Esophagus muscularis mucosa (tissue), 4 donors: ENCODE measurements at regions not wholly inside any gene's neighbourhood (a gene's known extent, or its start where the extent isn't known, plus 50 kb on each side); places are given as distances from the start of the nearest gene placed in this dataset.

Experiments
- DNase-seq: peaks from one replicate; pipeline ENCODE4 v3.0.0-alpha.2; 2017; ENCODE audit errors: extremely low spot score
- H3K27ac ChIP-seq, 4 donors: fragments of 200-600 bp; sonication (generic); replicated peaks in 1 of 4; 1 replicate in 3 of 4; 2 replicates in 1 of 4; pipeline ENCODE4 v1.5.1; 2016 to 2019; ENCODE audit warnings: mild to moderate bottlenecking in 1 of 4
- H3K27me3 ChIP-seq, 4 donors: fragments of 200-600 bp; sonication (generic); one replicate each; pipeline versions ENCODE4 v1.5.1 to v1.6.0; 2016 to 2019
- H3K36me3 ChIP-seq, 4 donors: fragments of 200-600 bp; sonication (generic); one replicate each; pipeline ENCODE4 v1.5.1; 2016 to 2019
- H3K4me1 ChIP-seq, 4 donors: fragments of 200-600 bp; sonication (generic); one replicate each; pipeline ENCODE4 v1.5.1; 2016 to 2019
- H3K4me3 ChIP-seq, 4 donors: fragments of 200-600 bp; sonication (generic); 1 replicate in 2 of 4; 2 replicates in 2 of 4; pipeline ENCODE4 v1.5.1; 2016 to 2019; ENCODE audit warnings: mild to moderate bottlenecking in 4 of 4, moderate library complexity in 1 of 4
- H3K9me3 ChIP-seq, 4 donors: fragments of 200-600 bp; sonication (generic); 1 replicate in 3 of 4; 2 replicates in 1 of 4; pipeline ENCODE4 v1.5.1; 2016 to 2019
- EP300 ChIP-seq: sonication (generic); formaldehyde crosslinking; IDR thresholded peaks from one replicate; pipeline ENCODE4 v1.6.1; 2017; ENCODE audit warnings: antibody characterized with exemption
- POLR2A ChIP-seq: fragments of 450-650 bp; IDR thresholded peaks from one replicate; pipeline ENCODE4 v1.6.1; 2017; ENCODE audit warnings: antibody characterized with exemption, moderate library complexity, mild to moderate bottlenecking, low read depth
- POLR2AphosphoS5 ChIP-seq, 2 donors: sonication (generic); formaldehyde crosslinking; IDR thresholded peaks; one replicate each; pipeline ENCODE4 v1.6.1; 2017; ENCODE audit warnings: antibody characterized with exemption in 2 of 2
- WGBS: methylation state at CpG from one replicate; pipeline ENCODE4 v1.1.5; 2018; 5-methylcytosine and 5-hydroxymethylcytosine counted together
- intact Hi-C: fragments of 100-400 bp; cut with DNase I; formaldehyde crosslinking; loops from one replicate; pipeline ENCODE4 v1.15.1; 2023
- TF ChIP-seq, protein P1 (sequence below), 3 experiments: fragments of 200-600 bp in 2 of 3; fragments of 450-650 bp in 1 of 3; sonication (generic) in 2 of 3; IDR thresholded peaks; one replicate each; pipeline ENCODE4 v1.5.1; 2017 to 2019; ENCODE audit warnings: antibody characterized with exemption in 3 of 3, mild to moderate bottlenecking in 2 of 3, moderate library complexity in 1 of 3

DNA sequence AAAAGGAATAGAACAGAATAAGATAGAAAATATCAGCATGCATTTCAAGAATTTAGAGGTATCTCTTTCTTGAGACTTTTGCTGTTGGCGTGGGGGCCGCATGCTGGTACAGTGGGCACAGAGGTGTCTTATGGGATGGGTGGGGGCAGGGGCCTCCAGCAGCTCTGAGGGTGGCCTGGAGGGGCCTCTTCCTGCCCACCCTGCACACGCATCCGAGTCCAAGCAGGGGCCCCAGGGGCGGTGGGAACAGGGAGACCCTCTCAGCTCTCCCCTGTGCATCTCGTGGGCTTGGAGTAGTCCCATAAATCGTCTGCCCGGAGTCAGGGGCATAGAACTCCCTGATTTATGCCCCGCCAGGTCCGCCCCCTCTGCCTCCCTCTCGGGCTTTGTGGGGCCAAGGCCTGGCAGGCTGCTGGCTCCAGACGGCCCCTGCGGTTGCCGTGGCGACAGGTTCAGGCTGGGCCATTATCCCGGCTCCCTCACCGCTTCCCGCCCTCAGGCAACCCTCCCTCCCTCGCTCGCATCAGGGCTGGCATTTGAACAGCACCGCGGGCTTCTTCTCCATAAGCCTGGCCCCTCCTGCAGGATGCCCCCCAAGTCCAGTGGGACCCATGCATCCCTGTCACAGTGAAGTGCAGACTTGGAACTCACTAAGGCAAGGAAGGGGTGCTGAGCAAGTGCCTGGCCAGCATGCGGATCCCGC lies 133.2 kb upstream of the ZBTB40 start:
- H3K36me3 ChIP-seq: no peaks in the 10 kb centered on the region
- TF ChIP-seq EP300 (no peak), POLR2AphosphoS5 (IDR thresholded peaks at IDR 0.05) (no peak), POLR2A (no peak)
- TF ChIP-seq, protein P1, sequence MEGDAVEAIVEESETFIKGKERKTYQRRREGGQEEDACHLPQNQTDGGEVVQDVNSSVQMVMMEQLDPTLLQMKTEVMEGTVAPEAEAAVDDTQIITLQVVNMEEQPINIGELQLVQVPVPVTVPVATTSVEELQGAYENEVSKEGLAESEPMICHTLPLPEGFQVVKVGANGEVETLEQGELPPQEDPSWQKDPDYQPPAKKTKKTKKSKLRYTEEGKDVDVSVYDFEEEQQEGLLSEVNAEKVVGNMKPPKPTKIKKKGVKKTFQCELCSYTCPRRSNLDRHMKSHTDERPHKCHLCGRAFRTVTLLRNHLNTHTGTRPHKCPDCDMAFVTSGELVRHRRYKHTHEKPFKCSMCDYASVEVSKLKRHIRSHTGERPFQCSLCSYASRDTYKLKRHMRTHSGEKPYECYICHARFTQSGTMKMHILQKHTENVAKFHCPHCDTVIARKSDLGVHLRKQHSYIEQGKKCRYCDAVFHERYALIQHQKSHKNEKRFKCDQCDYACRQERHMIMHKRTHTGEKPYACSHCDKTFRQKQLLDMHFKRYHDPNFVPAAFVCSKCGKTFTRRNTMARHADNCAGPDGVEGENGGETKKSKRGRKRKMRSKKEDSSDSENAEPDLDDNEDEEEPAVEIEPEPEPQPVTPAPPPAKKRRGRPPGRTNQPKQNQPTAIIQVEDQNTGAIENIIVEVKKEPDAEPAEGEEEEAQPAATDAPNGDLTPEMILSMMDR (IDR thresholded peaks at IDR 0.05): no peak
- no peak for DNase-seq
- WGBS: 19% methylated on average over 17 of the region's 24 CpGs
- no peak overlapping the region for H3K27ac ChIP-seq
- peaks cover 0 to 7% (median 0%) of the 10 kb centered on the region in 4 donors for H3K9me3 ChIP-seq
- H3K4me3 ChIP-seq: no peak overlapping the region
- intact Hi-C loops: no loop called here
- peaks cover 0 to 4% (median 0%) of the 10 kb centered on the region in 4 donors for H3K4me1 ChIP-seq
- H3K27me3 ChIP-seq: peaks cover 0 to 66% (median 0%) of the 10 kb centered on the region in 4 donors

- H3K9me3 ChIP-seq: peaks cover 0 to 7% (median 0%) of the 10 kb centered on the region in 4 donors
- TF ChIP-seq, protein P1 (IDR thresholded peaks at IDR 0.05): no peak
- TF ChIP-seq EP300 (no peak), POLR2A (no peak), POLR2AphosphoS5 (IDR thresholded peaks at IDR 0.05) (no peak)
- no peak for DNase-seq
- peaks cover 0 to 59% (median 0%) of the 10 kb centered on the region in 4 donors for H3K27me3 ChIP-seq
- no peak overlapping the region for H3K4me3 ChIP-seq
- H3K4me1 ChIP-seq: peaks cover 0 to 4% (median 0%) of the 10 kb centered on the region in 4 donors
- H3K36me3 ChIP-seq: no peaks in the 10 kb centered on the region
- intact Hi-C loops: no loop called here
- 89% methylated on average over 5 of the region's 5 CpGs for WGBS
- no peak overlapping the region for H3K27ac ChIP-seq
These were observed 132.0 kb upstream of the ZBTB40 start for GRCh38 chr1:22319608-22320007.

DNA sequence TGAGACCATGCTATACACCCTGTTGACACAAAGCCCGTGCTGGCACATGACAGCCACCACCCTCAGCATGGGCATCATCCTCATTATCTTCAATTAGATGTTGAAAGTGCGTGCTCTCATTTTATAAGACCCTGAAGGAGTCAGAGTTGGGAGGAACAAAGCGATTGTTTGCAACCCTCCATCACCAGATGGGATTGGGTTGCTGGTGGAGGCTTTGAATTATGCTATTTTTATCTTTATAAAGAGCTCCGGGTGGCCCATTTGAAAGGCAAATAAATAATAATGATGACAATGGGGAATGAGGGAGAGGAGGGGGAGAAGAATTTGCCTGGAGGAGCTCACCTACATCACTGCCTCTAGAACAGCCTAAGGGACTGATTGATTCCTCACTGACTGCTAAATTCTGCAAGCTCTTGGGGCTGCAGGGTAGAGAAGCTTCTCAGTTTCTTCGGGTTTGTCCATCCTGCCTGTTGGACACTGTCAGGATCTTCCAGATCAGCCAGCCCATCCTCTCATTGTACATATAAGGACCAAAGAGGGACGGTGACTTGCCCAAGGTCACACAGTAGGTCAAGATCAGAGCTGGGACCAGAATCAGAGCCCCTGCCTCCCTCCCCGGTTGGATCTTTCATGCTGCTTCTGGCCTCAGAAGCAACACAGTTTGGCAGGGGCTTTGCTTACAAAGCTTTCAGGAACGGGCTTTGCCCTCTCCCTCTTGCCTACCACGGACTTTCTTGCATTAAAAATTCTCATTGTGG lies 130.9 kb upstream of the ZBTB40 start:
- no peak for TF ChIP-seq POLR2A
- TF ChIP-seq, protein P1 (IDR thresholded peaks at IDR 0.05): no peak
- DNase-seq: no peak
- H3K9me3 ChIP-seq: peaks cover 0 to 7% (median 0%) of the 10 kb centered on the region in 4 donors
- H3K4me1 ChIP-seq: peaks cover 0 to 4% (median 0%) of the 10 kb centered on the region in 4 donors
- intact Hi-C loops: no loop called here
- H3K27ac ChIP-seq: no peak overlapping the region
- H3K27me3 ChIP-seq: peaks cover 0 to 49% (median 0%) of the 10 kb centered on the region in 4 donors
- H3K4me3 ChIP-seq: no peak overlapping the region
- 57% methylated on average over 9 of the region's 9 CpGs for WGBS
- no peaks in the 10 kb centered on the region for H3K36me3 ChIP-seq

DNA sequence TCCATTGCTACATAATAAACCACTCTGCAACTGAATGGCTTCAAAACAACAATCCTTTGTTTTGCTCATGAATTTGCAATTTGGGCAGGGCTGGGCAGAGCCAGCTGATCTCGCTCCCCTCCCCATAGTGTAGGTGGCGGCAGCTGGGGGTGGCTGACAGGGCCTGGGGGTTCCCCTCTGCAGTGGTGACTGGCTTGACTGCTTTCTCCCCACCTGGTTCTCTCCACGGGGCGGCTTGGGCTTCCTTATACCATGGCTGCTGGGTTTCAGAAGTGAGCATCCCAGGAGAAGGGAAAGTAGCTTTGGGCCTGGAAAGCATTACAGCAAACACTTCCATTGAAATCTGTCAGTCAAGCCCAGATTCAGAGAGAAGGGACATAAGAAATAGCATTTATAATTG lies 129.7 kb upstream of the ZBTB40 start:
- Histone ChIP-seq H3K4me1 (peaks cover 0 to 4% (median 0%) of the 10 kb centered on the region in 4 donors), H3K9me3 (peaks cover 0 to 7% (median 0%) of the 10 kb centered on the region in 4 donors), H3K27me3 (peaks cover 0 to 47% (median 0%) of the 10 kb centered on the region in 4 donors), H3K4me3 (no peak overlapping the region), H3K36me3 (no peaks in the 10 kb centered on the region), H3K27ac (no peak overlapping the region)
- 93% methylated on average over 4 of the region's 4 CpGs for WGBS
- no peak for DNase-seq
- intact Hi-C loops: no loop called here
- TF ChIP-seq POLR2A (no peak), EP300 (no peak), POLR2AphosphoS5 (IDR thresholded peaks at IDR 0.05) (no peak)
- TF ChIP-seq, protein P1 (IDR thresholded peaks at IDR 0.05): no peak
